Choroid plexus epithelial cell (primary cell): ENCODE measurements at regions not wholly inside any gene's neighbourhood (a gene's known extent, or its start where the extent isn't known, plus 50 kb on each side); places are given as distances from the start of the nearest gene placed in this dataset.

Source experiments
- DNase-seq: peaks from one replicate; pipeline ENCODE4 v3.0.0-alpha.2; 2010; ENCODE audit warnings: low read depth
- H3K4me3 ChIP-seq: 2 replicates; pipeline ENCODE4 v1.5.1; 2011; ENCODE audit warnings: low read depth, mild to moderate bottlenecking, control low read depth, low read length, moderate library complexity
- CTCF ChIP-seq: conservative IDR thresholded peaks from 2 replicates; pipeline ENCODE4 v1.5.1; 2011; ENCODE audit warnings: low read depth, mild to moderate bottlenecking, control low read depth, inconsistent platforms, low read length, moderate library complexity

GRCh38 chr16:50991006-50991405, 160.1 kb downstream of the SALL1 start:
- no peak overlapping the region for H3K4me3 ChIP-seq
- no peak for DNase-seq
- TF ChIP-seq CTCF, result no peak

- no peak for DNase-seq
- TF ChIP-seq CTCF, result no peak
- no peak overlapping the region for H3K4me3 ChIP-seq
Measured at GRCh38 chr16:50989047-50989446, 162.0 kb downstream of the SALL1 start.

- TF ChIP-seq CTCF, result no peak
- no peak for DNase-seq
- no peak overlapping the region for H3K4me3 ChIP-seq
Measured at GRCh38 chr16:50988441-50988840, 162.6 kb downstream of the SALL1 start.

- no peak overlapping the region for H3K4me3 ChIP-seq
- no peak for DNase-seq
- TF ChIP-seq CTCF, result no peak
Measured at GRCh38 chr16:50986453-50986852, 164.6 kb downstream of the SALL1 start.

GRCh38 chr16:50985733-50986132, 165.3 kb downstream of the SALL1 start:
- no peak for TF ChIP-seq CTCF
- DNase-seq, result no peak
- no peak overlapping the region for H3K4me3 ChIP-seq

GRCh38 chr16:50984688-50985087, 166.4 kb downstream of the SALL1 start:
- no peak overlapping the region for H3K4me3 ChIP-seq
- no peak for TF ChIP-seq CTCF
- no peak for DNase-seq

- TF ChIP-seq CTCF, result no peak
- DNase-seq, result no peak
- no peak overlapping the region for H3K4me3 ChIP-seq
Measured at GRCh38 chr16:50982808-50983207, 168.3 kb downstream of the SALL1 start.
